HG02759 (cell line): ENCODE measurements at regions not wholly inside any gene's neighbourhood (a gene's known extent, or its start where the extent isn't known, plus 50 kb on each side); places are given as distances from the start of the nearest gene placed in this dataset.

Experiments
- ATAC-seq: cut with Tn5 transposase; IDR thresholded peaks from one replicate; pipeline ENCODE4 v1.9.1; 2021; ENCODE audit warnings: mild to moderate bottlenecking, moderate library complexity; ENCODE audit not compliant: unreplicated experiment

GRCh38 chr22:48143856-48144255, 1381.4 kb downstream of the TBC1D22A start:
- no peak for ATAC-seq

DNA sequence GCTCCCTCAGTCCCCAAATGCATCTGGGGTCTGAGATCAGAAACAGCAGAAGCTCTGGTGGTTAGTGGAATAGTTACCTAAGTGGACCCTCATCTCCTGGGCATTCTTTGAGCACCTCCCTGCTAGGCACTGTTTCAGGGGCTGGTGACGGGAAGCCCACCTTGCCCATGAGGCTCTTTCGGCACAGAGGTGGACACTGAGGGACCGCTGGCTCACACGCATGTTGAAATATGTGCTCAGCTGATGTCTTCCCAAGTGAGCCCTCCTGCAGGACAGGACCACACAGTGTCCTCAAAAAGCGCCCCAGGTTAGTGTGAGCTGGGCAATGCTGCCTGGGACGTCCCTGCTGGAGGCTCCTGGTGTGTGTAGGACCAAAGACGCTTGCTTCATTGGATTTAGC, 1379.9 kb downstream of the TBC1D22A start:
- no peak for ATAC-seq

- ATAC-seq = no peak
Measured at GRCh38 chr22:48141301-48141700, 1378.9 kb downstream of the TBC1D22A start.

DNA sequence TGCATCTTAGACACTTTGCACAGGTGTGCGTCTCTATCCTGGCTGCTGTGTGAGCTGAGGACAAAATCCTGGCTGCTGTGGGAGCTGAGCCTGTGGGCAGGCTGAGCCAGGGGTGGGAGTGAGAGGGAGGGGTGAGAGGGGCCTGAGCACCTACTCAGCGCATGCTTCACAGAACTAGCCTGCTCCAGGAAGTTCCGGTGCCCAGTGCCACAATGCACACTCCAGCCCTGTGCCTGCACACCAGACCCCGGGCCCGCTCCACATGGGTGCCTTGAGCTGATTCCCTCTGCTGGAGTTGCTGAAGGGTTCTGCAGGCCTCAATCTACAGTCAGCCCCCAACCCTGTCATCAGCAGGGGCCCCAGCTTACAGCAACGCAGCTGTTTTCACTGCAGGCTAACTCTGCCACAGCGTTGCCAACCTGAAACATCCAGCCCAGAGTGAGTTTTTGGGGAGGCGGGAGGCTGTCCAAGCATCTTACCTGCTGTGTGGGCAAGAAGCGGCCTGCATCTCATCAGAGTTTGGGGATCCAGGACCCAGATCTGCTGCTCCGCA, 1377.9 kb downstream of the TBC1D22A start:
- no peak for ATAC-seq

GRCh38 chr22:48139776-48140175, 1377.3 kb downstream of the TBC1D22A start:
- ATAC-seq = no peak

DNA sequence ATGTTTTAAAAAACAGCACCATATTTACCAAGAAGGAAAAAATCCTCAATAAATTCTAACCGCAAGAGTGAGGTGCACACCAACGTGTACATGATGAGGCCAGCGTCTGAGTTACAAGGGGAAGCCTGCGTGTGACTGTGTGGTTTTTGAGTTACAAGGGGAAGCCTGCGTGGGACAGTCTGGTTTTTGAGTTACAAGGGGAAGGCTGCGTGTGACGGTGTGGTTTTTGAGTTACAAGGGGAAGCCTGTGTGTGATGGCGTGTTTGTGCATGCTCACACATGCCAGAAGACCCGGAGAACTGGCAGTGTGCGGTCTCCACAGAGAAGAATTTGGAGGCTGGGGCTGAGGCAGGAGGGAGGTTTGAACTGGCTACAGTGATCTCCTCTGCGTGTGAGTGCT, 1376.4 kb downstream of the TBC1D22A start:
- no peak for ATAC-seq

DNA sequence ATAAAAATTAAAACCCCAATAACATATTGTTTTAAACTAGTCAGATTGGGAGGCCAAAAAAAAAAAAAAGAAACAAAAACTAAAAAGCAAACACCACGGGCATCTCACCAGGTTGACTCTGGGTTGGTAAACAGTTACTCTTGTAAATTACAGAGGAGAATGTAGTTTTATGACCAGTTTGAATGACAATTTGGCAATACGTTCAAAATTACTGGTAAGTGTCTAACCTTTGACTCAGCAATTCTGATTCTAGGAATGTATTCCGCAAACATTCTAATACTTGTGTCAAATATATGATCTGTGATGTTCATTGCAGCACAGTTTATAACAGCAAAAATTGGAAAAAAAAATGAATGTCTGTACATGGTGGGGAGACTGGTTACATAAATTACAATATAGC, 1376.0 kb downstream of the TBC1D22A start:
- ATAC-seq = no peak

DNA sequence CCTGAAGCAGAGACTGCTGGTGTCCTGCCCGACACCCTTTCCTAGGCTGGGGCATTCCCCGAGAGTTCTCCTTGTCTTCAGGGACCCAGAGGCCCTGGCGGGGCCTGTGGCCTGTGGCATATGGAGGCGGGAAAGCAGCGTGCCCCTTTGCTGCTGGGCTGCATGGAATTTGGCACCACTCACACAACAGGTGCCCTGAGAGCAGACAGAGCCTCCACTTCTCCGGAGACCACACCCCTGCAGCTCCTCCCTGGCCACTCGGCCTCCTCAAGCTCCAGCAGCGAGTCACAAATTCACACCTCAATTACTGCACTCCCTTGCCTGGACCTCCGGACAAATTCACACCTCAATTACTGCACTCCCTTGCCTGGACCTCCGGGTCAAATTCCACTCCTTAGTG, 1375.2 kb downstream of the TBC1D22A start:
- ATAC-seq = no peak

DNA sequence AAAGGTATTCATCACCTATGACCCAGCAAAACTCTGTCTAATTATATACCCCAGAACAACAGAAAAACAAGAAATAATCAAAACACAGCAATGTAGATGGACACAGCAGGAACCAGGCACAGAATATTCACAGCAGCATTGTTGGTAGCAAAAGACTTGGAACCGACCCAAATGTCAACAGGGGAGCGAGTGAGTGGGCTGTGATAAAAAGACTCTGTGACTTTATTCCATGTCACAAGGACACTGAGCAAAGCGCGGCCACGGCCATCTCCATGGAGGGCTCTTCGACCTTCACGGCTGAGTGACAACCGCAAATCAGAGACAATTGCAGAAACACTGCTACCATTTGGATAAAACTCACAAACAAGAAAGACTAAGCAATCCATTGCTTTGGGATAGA, 1373.1 kb downstream of the TBC1D22A start:
- ATAC-seq = no peak

DNA sequence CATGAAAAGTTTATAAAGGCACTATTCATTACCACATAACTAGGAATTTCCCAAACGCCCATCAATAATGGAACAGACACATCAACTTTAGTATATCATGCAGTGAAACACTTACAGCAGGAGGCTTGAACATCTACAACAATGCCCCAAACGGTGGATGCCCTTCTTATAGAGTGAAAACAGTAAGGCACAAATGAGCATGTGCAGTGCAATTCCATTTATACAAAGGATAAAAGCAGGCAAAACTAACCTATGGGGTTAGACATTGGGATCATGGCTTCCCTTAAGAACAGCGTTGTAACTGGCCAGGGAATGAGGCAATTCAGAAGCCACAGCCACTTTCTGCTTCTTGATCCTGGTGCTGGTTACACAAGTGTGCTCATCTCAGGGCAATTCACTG, 1363.0 kb downstream of the TBC1D22A start:
- no peak for ATAC-seq

DNA sequence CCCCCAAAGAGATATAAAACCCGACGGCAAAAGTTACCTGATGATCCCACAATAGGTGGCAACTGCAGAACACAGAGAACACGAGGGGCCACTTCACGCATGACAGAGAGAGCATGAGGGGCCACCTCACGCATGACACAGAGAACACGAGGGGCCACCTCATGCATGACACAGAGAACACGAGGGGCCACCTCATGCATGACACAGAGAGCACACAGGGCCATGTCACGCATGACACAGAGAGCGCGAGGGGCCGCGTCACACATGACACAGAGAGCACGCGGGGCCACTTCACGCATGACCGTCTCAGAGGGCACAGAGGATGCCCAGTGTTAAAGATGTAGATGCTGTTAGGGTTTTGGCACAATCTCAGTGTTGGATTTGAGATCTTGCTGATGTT, 1359.5 kb downstream of the TBC1D22A start:
- ATAC-seq = no peak

GRCh38 chr22:48118654-48119053, 1356.2 kb downstream of the TBC1D22A start:
- no peak for ATAC-seq

DNA sequence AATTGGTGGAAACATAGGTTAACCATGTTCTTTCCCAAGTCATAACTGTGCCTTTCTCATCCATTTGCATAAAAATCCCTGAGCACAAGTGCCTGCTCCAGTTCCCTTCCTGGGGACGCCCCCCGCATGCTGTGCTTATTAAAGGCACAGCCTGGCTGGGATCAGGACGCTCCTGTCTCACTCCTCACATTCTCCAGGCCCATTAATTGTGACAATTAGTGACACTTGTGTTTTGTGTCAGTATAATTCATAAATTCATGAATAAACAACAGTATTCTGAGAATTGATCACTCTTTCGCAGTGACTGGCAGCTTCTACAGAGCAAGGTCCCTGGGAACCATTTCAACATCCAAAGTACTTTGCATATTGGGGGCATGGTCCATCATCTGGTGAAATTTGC, 1354.4 kb downstream of the TBC1D22A start:
- no peak for ATAC-seq

GRCh38 chr22:48112687-48113521, 1350.5 kb downstream of the TBC1D22A start:
- ATAC-seq = no peak

GRCh38 chr22:48106715-48107259, 1344.3 kb downstream of the TBC1D22A start:
- ATAC-seq = no peak

GRCh38 chr22:48106215-48106614, 1343.8 kb downstream of the TBC1D22A start:
- ATAC-seq = no peak

DNA sequence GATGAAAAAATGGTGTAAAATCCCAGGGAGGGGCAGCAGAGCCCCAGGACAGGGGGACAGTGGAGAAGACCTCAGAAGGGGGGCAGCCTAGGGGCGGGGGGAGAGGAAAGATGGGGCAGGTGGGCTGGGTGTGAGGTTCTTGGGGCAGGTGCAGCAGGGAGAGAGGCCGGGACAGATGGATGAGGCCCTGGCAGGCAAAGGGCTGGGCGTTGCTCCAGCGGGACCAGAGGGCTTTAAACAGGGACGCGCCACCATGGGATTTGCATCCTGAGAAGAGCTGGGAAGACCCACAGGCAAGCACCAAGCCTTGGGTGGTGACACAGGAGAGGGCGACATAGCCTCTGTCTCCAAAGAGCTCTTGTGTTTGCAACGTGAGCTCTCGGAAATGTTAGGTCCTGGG, 1342.8 kb downstream of the TBC1D22A start:
- no peak for ATAC-seq

DNA sequence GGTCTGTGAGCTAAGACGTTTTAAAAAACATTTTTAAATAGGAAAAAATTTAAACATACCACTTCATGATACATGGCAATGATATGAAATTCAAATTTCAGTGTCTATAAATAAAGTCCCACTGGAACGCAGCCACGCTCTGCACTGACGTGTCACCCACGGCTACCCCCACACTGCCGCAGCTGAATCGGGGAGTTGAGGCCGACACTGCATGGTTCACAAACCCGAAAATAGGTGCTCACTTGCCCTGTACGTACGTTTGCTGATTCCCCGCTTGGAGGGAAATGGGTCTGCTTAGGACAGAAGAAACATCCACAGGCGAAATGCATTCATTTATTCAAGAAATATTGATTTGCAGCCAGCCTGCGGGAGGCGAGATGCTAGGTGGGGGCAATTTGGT, 1342.3 kb downstream of the TBC1D22A start:
- no peak for ATAC-seq

DNA sequence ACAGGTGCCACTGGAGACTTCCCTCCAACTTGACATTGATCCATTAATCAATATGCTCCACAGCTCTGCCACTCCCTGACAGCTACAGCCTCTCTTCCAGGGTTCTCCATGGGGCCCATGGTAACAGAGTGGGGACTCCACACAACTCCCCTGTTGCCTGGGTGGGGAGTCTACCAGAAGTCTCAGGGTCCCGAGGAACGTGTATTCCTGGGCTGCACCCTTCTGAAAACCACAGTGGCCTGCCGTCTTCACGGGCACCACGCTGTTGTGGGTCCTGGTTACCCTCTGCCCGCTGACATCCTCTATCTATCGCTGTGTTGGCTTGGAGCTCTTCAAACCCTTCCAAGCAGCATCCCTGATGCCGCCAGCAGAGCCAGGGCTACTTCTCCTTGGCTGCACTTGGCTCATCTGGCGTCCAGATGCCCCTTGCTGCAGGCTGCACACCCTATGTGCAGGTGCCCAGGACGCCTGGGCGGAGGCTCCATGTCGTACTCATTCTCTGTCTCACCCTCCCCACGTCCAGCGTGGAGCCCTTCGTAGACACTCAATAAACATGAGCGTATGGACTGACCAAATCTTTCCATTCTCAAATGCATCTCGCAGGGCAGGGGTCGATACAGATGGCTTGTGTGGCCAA, 1341.8 kb downstream of the TBC1D22A start:
- no peak for ATAC-seq

GRCh38 chr22:48103126-48103875, 1340.9 kb downstream of the TBC1D22A start:
- ATAC-seq = no peak

DNA sequence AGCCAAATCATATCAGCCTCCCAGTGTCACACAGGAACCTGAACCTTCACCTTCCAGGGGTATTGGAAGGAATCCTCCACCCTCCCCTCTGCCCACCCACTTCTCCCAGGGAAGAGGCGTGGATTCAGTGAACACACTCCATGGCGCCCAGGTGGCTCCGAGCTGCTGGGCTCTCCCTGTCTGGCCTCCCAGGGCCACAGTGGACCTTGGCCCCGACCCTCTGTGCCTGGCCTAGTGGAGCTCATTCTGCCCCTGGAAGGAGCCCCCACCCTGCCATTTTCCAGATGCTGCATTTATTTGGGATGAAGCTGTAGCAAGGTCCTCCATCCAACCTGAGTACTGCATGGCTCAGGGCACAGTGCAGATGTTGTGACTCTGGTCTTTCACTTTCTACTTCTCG, 1340.1 kb downstream of the TBC1D22A start:
- no peak for ATAC-seq
